IPS-NIHi7 (cell line): ENCODE measurements at regions not wholly inside any gene's neighbourhood (a gene's known extent, or its start where the extent isn't known, plus 50 kb on each side); places are given as distances from the start of the nearest gene placed in this dataset.

Experiments
- DNase-seq: peaks from one replicate; pipeline ENCODE4 v3.0.0; 2012; ENCODE audit warnings: mixed read lengths; ENCODE audit errors: extremely low spot score

- DNase-seq = no peak
These were observed 136.3 kb upstream of the MLIP start for GRCh38 chr6:53974941-53975340.

- DNase-seq = no peak
These were observed 135.2 kb upstream of the MLIP start for GRCh38 chr6:53975941-53976615.

DNA sequence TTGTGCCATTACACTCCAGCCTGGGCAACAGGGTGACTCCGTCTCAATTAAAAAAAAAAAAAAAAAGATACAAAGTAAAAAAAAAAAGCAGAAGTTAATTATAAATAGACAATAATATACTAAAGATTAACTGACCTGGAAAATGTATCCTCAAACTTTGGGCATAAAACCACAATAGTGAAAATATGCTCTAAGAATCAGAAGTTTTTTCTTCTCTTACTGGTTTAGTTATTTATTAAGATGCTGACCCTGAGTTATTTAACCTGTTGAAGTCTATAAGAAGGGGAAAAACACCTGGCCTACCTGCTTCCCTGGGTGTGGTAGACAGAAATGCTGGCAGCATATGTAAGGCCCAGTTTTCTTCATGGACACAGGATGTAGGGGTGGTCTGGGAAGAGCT, 133.7 kb upstream of the MLIP start:
- DNase-seq = no peak

DNA sequence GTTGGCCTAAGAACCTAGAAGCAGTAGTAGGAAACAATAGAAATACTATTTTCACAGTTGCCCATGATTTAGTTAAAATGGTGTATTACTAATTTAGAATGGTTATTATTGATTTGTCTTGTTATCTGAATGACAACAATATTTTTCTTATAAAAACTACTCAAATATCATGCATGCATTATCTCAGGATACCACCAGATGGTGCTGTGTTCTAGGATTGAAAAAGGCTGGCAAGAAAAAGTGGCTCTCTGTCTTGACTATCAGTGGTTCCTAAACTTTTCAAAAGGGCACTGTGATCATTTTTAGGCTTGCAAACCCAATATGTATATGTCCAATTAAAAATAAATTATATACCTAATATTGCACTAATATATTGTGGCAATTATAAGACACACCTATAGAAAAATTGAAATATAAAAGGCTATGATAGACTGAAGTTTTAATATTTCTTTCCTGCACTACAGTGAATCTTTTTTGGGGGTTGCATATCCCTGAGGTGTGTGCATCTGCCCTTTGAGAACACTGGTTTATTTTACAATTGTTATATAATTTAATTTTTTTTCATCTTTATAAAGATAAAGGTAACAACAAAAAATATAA, 131.7 kb upstream of the MLIP start:
- peak; percentile 41 for DNase-seq

GRCh38 chr6:53982366-53983050, 128.7 kb upstream of the MLIP start:
- no peak for DNase-seq

DNA sequence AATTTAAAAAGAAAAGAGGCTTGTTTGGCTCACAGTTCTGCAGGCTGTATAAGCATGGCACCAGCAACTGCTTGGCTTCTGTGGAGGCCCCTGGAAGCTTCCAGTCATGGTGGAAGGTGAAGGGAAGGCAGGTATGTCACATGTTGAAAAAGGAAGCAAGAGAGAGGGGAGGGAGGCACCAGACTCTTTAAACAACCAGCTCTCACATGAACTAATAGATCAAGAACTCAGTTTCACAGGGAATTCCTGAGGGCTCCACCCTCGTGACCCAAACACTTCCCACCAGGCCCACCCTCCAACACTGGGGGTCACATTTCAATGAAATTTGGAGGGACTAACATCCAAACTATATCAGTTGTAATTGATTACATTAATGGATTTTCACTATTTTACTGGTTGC, 127.9 kb upstream of the MLIP start:
- DNase-seq = no peak

DNA sequence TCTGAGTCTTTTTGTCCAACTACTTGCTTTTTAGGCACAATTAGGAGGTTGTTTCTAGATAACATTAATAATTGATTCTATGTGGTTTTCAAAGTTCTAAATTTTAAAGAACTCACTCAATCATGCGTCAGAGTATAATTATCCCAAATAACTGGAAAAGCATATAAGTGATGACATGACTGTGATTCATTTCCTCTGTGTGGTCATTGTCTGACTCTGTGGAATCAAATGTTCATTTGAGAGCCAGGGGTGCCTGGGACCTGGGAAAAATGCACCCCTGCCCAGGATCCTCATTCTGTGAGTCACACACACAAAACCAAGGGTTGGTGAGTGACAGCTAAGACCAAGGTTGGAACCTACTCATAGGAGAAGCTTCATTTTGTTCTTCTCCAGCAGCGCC, 127.1 kb upstream of the MLIP start:
- DNase-seq = no peak

DNA sequence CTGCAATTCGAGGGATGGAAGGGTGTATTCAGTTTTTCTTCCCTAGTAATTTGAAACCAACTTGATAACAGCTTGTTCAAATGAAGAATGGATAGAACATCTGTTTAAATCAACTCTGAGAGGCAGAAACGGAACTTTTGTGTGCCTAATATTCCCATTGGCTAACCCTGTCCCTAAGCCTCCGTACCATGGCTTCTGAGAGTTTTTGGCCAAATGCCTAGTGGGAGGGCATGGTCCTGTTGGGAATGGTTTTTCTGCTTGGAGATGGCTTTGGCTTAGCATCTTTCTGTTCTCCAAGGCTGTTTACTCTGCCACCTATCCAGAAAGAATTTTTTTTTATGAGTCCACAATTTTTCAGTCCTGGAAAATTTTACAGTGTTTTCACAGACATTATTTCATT, 126.7 kb upstream of the MLIP start:
- no peak for DNase-seq

DNA sequence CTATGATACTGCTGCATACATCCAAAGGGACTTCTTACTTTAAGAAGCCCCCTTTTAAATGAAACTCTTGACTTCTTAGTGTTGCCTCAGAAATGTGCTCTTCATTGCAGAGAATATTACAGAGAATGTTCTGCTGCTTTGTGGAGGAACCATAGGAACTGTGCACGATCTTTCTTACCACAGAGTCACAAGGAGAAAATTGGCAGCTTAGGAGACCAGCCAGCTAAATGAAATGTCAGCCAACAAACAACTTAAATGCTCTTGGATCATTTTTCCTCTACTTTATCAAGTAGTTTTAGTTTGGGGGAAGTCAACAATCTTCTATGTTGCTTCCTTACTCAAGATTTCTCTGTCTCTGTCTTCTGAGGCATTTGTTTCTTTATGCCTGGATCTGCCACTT, 125.9 kb upstream of the MLIP start:
- no peak for DNase-seq

- peak; percentile 35 for DNase-seq
These were observed 125.0 kb upstream of the MLIP start for GRCh38 chr6:53986165-53986720.

- DNase-seq = no peak
These were observed 124.3 kb upstream of the MLIP start for GRCh38 chr6:53986721-53987521.

- DNase-seq = no peak
These were observed 123.7 kb upstream of the MLIP start for GRCh38 chr6:53987522-53987888.

DNA sequence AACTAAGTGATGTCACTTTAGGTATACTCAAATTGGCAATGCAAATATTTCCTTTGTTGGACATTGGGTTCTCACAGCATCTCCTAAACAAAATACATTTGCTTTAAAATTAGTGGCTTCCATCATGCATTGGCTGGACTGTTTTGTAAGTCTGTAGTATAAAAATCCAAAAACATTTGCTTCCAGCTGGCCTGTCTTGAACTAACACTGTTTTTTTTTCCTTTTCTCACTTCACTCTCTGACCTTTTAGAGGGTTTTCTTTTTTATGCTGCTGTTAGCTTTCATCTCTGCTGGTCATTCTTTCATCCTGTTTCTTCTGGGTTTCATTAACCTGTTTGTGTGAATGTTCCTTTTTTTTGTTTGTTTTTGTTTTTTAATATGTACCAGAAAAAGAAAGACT, 121.7 kb upstream of the MLIP start:
- DNase-seq = no peak

DNA sequence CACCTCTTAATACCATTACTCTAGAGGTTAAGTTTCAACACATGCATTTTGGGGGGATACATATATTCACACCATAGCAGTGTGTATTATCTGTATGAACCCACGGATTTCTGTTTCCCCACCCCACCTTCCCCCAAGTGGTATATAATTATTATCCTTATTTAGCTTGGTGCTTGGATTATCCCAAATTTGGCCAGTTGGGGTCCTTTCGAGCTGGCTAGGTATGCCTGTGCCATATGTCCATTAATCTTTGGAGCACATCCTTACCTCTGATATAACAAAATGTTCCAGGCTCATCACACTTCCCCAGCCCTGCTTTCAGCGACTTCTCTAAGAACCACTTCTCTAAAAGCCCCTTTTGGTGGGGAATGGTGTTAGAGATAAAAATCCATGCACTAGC, 118.7 kb upstream of the MLIP start:
- DNase-seq = no peak

DNA sequence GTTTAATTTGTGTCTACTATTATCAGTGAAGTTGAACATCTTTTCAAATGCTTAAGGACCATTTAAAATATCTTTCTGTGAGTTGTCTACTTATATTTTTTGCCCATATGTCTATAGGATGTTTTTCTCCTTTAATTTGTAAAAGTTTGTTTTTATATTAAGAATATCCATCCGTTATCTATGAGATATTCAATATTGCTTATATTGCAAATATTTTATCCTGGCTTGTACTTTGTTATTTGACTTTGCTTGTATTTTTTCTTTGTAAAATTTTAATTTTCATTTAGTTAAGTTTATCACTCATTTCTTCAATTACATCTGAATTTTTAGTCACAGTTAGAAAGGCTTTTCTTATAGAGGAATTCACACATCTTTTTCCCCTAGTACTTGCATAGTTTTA, 117.0 kb upstream of the MLIP start:
- no peak for DNase-seq

DNA sequence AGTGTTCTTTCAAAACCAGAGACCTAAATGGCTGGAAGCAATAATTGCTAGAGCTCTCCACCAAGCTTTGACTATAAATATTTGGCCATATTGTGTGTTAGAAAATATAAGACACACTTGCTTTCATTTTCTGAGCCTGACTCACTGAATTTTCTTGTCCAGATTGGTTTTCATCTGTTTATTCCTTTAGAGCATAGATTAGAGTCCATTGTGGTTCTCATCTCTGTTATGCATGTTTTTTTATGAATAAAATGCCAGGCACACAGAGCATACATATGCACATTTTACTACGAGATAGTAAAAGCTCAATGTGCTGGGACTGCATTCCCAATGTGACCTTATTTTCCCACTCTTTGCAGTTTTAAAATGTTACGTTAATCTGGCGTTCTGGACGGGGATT, 115.3 kb upstream of the MLIP start:
- no peak for DNase-seq

DNA sequence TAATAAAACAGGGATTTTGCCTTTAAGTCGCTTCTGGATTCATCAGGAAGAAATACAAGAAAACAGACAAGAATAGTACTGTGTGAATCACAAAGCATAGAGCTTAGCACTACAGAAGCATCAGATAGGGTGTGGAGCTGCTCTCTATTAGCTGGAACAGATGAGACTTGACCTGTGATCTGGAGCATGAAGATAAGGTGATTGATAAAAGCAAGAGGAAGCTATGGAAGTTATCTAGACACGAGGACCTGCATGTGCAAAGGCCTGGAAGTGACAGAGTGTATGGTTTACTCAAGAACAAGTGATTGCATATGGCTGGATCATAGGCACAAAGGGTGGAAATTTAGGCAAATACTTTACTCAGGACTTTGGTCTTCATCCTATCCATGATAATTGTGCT, 112.9 kb upstream of the MLIP start:
- DNase-seq = no peak

- DNase-seq = no peak
These were observed 112.0 kb upstream of the MLIP start for GRCh38 chr6:53999088-53999755.

- DNase-seq = no peak
These were observed 109.1 kb upstream of the MLIP start for GRCh38 chr6:54002116-54002515.

DNA sequence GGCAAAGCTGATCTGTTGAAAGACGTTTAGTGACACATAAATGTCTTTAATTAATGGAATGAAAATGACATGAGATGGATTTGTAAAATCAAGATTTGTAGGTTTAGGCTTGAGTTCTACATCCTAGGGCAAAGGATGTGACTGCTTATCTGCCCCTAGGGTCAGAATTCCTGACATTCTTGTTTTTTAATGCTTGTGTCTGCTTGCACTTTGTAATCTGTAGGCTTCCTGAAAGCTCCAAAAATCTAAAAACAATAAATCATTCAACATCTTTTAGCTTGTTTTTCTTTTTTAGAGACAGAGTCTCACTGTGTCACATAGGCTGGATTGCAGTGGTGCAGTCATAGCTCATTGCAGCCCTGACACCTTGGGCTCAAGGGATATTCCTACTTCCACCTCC, 107.9 kb upstream of the MLIP start:
- DNase-seq = no peak

DNA sequence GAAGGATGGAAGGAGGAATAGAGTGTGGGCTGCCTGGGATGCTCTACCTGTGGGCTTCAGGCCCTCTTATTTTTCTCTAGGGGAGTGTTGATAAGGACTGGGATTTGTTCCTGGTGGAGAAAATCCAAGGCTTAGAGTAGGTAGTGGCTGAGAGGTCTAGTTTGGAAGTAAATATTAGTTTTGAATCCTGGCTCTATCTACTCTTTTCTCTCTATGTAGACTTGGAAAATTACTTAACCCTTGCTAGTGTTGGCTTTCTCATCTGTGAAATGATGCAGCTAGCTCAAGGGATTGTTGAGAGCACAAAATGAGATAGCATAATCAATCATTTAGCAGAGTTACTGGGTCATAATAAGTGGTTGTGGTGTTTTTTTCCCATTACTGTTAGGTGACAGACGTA, 102.7 kb upstream of the MLIP start:
- no peak for DNase-seq
